ENCODE measurements at regions not wholly inside any gene's neighbourhood (a gene's known extent, or its start where the extent isn't known, plus 50 kb on each side); places are given as distances from the start of the nearest gene placed in this dataset.

GRCh38 chr6:169082093-169082492 lies 171.6 kb downstream of the THBS2 start:
- TF ChIP-seq CTCF (IDR thresholded peaks at IDR 0.05) (no peak), POLR2AphosphoS5 (IDR thresholded peaks at IDR 0.05) (no peak)
